HG03175 (cell line): ENCODE measurements at regions not wholly inside any gene's neighbourhood (a gene's known extent, or its start where the extent isn't known, plus 50 kb on each side); places are given as distances from the start of the nearest gene placed in this dataset.
"Not testable (repeated sequence)": the region's sequence is repeated elsewhere in the genome, so short reads cannot be mapped to it uniquely, and the experiment has no call there.

Source experiments
- ATAC-seq: cut with Tn5 transposase; IDR thresholded peaks from one replicate; pipeline ENCODE4 v1.9.1; 2021; ENCODE audit warnings: mild to moderate bottlenecking, moderate library complexity; ENCODE audit not compliant: unreplicated experiment

DNA sequence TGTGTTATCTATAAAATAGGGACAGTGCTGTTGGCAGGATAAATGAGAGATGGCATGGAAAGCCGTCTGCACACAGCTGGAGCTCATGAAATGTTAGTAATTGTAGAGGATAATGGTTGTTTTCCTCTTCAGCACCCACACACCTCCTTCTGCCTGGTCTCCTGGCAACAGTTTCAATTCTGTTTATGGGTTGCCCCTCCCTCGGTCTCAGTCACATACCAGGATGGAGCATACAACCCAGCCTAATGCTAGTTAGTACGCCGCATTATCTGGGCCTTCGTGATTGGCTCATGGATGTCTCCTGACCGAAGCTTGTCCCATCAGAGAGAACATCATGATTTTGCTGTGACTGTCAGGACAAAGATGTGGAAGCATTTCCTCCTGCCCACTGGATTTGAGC lies 126.2 kb upstream of the WSCD1 start:
- ATAC-seq = no peak

DNA sequence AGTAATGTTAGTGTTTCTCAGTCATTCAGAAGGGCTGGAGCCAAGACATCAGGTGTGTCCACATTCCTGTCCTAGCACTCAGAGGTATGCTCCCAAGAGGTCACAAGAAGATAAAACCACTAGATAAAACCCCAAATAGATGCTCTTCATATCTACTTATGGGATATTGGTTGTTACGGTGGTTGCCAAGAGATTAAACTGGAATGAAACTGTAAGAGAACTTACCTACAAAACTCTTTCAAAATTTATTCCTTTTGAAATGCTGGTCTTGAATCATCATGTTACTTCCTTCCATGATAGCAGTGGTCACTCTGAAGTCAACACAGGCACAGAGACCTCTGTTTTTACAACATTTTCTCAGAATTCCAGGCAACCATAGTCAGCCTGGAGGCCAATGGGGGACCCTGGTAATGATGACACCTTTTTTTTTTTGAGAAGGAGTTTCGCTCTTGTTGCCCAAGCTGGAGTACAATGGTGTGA lies 122.4 kb upstream of the WSCD1 start:
- ATAC-seq = no peak

DNA sequence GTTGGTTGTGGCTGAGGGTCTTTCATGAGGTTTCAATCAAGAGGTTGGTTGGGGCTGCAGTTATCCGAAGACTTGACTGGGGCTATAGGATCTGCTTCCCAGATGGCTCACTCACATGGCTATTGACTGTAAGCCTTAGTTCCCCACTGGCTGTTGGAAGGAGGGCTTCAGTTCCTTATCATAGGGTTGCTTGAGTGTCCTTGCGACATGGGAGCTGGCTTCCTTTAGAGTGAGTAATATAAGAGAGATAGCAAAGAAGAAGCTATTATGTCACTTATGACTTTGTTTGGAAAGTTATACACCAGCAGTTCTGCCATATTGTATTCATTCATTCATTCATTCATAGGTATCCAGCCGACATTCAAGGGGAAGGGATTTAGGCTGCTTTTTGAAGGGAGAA lies 121.4 kb upstream of the WSCD1 start:
- no peak for ATAC-seq

DNA sequence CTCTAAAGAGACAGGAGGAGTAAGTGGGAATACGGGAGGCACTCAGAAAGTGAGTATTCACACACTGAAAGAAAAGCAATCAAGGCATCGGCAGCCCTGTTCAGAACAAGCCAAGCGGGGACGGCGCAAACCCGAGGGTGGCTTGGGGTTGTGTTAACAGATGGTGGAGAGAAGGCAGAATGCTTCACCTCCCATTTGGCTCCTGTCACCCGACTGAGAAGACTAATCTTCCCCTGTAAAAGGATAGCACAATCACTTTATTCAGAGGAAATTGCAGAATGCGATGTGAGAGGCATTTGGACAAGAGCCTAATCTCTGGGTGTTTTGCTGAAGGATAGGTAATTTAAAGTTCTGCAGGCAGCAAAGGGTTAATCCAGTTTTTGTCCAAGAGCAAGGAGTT lies 119.3 kb upstream of the WSCD1 start:
- ATAC-seq = no peak

- ATAC-seq = no peak
Observed at GRCh38 chr17:5951912-5952311, 118.3 kb upstream of the WSCD1 start.

- no peak for ATAC-seq
Observed at GRCh38 chr17:5952518-5952917, 117.7 kb upstream of the WSCD1 start.

GRCh38 chr17:5955764-5956163 lies 114.4 kb upstream of the WSCD1 start:
- no peak for ATAC-seq

DNA sequence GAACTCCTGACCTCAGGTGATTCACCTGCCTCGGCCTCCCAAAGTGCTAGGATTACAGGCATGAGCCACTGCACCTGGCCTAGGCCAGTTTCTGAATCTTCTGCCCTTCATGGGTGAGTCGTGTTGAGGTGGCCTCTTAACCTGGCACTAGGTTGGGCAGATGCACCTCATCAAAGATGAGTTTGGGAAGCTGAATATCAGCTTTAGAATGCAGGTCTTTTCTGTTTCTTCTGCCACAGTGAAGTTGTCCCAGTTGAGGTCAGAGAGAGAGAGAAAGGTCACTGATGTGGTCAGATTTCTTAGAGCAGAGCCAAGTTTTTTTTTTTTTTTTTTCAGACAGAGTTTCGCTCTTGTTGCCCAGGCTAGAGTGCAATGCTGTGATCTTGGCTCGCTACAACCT lies 111.3 kb upstream of the WSCD1 start:
- ATAC-seq = no peak

DNA sequence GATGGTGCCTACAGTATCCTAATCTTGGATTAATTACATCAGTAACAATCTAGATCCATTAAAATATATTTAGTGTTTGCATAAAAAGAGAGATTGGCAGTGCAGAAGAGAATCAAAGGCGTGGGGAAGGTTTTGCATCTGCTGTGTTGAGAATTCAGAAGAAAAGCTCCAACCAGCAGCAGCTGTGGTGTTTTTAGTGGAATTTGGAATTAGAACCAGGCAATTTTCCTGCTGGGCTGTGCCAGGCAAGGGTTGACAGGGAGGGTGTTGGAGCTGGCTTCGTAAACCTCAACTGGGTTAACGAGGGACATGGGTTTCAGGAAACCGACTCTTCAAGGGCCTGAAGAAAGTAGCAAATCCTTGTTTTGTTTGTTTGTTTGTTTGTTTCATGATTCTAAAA lies 107.8 kb upstream of the WSCD1 start:
- no peak for ATAC-seq

- ATAC-seq = no peak
Observed at GRCh38 chr17:5971969-5972368, 98.2 kb upstream of the WSCD1 start.

DNA sequence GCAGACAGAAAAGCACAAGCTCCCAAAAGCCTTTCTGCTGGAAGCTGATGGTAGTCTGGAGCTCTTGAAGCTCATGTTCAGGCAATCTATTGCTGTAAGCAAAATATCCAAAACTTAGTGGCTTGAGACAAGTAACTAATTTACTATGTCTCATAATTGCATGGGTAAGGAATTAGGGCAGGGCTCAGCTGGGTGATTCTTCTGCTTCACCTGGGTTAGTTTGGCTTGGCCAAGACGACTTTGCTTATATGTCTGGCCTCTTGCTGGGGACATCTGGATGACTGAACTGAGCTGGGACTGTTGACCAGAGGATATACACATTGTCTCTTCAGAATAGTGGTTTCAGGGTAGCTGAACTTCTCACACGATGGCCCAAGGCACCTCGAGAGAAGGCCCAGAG lies 96.8 kb upstream of the WSCD1 start:
- no peak for ATAC-seq

GRCh38 chr17:5975661-5976060 lies 94.5 kb upstream of the WSCD1 start:
- no peak for ATAC-seq

- ATAC-seq = no peak
Observed at GRCh38 chr17:5976251-5976650, 93.9 kb upstream of the WSCD1 start.

DNA sequence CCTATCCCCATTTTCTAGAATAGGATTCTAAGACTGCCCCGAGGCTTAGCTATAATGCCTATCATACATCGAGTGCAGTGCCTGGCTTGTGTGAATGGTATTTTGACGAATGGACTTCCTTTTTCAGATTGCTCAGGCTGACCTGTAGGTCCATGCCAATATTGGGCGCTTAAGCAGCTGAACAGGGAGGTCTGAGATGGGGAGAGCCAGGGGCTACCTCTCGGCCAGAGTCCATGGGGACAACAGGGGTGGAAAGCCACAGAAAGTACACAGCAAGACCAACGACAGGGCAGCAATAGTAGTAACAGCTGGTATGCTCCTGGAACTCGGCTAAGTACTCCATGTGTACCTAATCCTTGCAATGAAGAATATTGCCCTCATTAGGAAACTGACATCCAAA lies 91.7 kb upstream of the WSCD1 start:
- no peak for ATAC-seq

- no peak for ATAC-seq
Observed at GRCh38 chr17:5980941-5981340, 89.2 kb upstream of the WSCD1 start.

DNA sequence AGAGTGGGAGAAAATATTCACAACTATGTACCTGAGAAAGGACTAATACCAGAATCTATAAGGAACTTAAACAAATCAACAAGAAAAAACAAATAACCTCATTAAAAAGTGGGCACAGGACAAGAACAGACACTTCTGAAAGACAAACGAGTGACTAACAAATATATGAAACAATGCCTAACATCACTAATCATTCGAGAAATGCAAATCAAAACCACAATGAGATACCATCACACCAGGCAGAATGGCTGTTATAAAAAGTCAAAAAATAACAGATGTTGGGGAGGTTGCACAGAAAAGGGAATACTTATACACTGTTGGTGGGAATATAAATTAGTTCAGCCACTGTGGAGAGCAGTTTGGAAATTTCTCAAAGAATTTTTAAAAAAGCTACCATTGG lies 83.5 kb upstream of the WSCD1 start:
- no peak for ATAC-seq

- ATAC-seq = no peak
Observed at GRCh38 chr17:6000426-6000825, 69.8 kb upstream of the WSCD1 start.

GRCh38 chr17:6003221-6003620 lies 67.0 kb upstream of the WSCD1 start:
- ATAC-seq = not testable (repeated sequence)

GRCh38 chr17:6005939-6006338 lies 64.2 kb upstream of the WSCD1 start:
- no peak for ATAC-seq

DNA sequence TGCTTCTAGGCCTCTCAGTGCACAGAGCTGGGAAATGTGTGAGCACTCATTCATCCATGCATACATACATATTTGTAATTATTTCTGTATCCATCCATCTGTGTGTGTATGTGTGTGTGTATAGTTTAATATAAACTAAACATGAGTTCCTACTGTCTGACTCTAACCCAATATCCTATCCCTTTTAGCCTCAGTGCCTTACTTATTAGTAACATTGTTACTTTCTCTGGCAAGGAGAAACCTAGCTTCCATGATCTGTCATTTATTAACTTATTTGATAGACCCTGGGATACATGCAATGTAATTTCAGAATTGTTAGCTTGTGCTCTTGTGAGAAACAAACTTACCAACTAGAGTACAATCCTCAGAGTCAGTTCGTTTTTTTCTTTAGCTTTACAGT lies 59.0 kb upstream of the WSCD1 start:
- no peak for ATAC-seq

DNA sequence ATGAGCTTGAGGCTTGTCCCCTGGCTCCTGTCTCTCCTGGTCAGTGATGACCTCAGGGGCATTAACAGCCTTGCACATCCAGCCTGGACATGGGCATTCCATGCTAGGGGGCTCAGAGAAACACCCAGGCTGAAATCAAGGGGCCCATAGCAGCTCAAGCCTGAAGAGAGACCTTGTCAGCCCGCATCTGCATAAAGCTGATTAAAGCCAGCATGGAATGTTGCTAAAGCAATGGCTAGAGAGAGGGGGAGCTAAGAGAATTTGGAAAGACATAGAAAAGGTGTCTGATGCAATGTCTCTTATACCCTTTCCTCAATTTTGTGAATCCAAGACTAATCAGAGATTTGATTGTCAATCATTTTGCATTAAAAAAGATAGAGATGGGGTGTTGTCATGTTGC lies 51.4 kb upstream of the WSCD1 start:
- no peak for ATAC-seq

DNA sequence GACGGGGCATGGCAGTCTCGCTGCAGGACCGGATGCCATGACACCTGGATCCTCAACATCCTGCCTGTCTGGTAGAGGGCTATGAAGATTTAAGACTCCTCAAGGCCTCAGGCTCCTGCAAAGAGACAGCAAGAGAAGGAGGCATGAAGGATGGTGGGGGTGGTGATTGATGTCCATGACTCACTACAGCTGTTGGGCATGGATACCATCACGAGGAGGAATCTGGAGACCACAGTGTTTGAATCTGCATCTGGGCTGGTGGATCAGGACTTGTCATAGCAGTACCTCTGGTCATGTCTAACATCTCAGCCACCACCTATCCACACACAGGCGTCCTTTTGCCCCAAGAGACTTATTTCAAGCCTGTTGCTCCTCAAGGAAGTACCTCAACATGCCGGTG lies 50.2 kb upstream of the WSCD1 start:
- ATAC-seq = no peak

DNA sequence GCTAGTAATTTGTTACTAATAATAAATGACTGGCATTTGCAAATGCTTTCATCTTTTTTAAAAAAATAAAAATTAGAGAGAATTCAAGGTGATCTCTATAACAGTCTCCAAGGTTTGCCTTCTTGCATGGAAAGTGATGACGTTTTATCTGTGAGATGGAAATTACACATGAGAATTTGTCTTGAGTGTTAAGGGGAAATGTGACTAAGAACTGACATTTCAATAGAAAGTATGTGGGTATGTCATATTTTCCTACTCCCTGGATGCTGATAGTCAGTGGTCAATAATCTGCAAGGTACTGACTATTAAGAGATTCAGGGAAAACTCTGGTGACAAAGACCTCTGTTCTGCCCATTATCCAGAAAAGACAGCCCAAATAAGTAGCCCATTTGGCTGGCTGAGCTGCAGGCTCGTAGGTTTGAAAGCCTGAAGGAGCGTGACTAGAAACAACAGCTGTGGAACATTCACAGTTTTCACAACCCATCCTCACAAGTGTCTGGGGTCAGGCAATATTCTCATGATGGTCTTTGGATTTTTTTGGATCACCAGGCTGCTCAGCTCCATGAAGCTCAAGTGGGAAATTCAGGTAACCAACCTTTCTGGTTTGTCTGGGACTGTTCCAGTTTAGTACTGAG lies 49.7 kb upstream of the WSCD1 start:
- no peak for ATAC-seq
